ENCODE measurements at regions not wholly inside any gene's neighbourhood (a gene's known extent, or its start where the extent isn't known, plus 50 kb on each side); places are given as distances from the start of the nearest gene placed in this dataset.

GRCh38 chr11:134823970-134824369 lies 411.9 kb upstream of the B3GAT1 start:
- TF ChIP-seq, protein P1, sequence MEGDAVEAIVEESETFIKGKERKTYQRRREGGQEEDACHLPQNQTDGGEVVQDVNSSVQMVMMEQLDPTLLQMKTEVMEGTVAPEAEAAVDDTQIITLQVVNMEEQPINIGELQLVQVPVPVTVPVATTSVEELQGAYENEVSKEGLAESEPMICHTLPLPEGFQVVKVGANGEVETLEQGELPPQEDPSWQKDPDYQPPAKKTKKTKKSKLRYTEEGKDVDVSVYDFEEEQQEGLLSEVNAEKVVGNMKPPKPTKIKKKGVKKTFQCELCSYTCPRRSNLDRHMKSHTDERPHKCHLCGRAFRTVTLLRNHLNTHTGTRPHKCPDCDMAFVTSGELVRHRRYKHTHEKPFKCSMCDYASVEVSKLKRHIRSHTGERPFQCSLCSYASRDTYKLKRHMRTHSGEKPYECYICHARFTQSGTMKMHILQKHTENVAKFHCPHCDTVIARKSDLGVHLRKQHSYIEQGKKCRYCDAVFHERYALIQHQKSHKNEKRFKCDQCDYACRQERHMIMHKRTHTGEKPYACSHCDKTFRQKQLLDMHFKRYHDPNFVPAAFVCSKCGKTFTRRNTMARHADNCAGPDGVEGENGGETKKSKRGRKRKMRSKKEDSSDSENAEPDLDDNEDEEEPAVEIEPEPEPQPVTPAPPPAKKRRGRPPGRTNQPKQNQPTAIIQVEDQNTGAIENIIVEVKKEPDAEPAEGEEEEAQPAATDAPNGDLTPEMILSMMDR (IDR thresholded peaks at IDR 0.05; ENCODE audit: borderline replicate concordance), result no peak

GRCh38 chr11:134822897-134823296 lies 410.9 kb upstream of the B3GAT1 start:
- no peak for DNase-seq
- Histone ChIP-seq H3K9me3 (replicated peaks) (no peaks in the 10 kb centered on the region), H3K4me3 (no peak overlapping the region), H3K27me3 (ENCODE audit: low read depth) (peaks cover 67% of the 10 kb centered on the region), H3K36me3 (no peaks in the 10 kb centered on the region), H3K4me1 (no peaks in the 10 kb centered on the region), H3K27ac (replicated peaks) (no peak overlapping the region)
- intact Hi-C loops (cut with micrococcal nuclease), result no loop called here
- TF ChIP-seq, protein P1 (IDR thresholded peaks at IDR 0.05; ENCODE audit: borderline replicate concordance), result no peak

More at GRCh38 chr11:134823970-134824369, 411.9 kb upstream of the B3GAT1 start:
- no peak for DNase-seq
- H3K36me3 ChIP-seq, result no peaks in the 10 kb centered on the region
- no peak overlapping the region for H3K4me3 ChIP-seq
- peaks cover 2% of the 10 kb centered on the region for H3K9me3 ChIP-seq (replicated peaks)
- H3K27me3 ChIP-seq (ENCODE audit: low read depth), result peaks cover 66% of the 10 kb centered on the region
- no peaks in the 10 kb centered on the region for H3K4me1 ChIP-seq
- no peak overlapping the region for H3K27ac ChIP-seq (replicated peaks)
- intact Hi-C loops (cut with micrococcal nuclease), result no loop called here

- DNase-seq, result no peak
- Histone ChIP-seq H3K4me1 (no peaks in the 10 kb centered on the region), H3K27ac (replicated peaks) (no peak overlapping the region), H3K4me3 (no peak overlapping the region), H3K36me3 (no peaks in the 10 kb centered on the region), H3K9me3 (replicated peaks) (no peaks in the 10 kb centered on the region), H3K27me3 (ENCODE audit: low read depth) (peaks cover 77% of the 10 kb centered on the region)
- TF ChIP-seq, protein P1 (IDR thresholded peaks at IDR 0.05; ENCODE audit: borderline replicate concordance), result no peak
- intact Hi-C loops (cut with micrococcal nuclease), result no loop called here
Observed at GRCh38 chr11:134821422-134821821, 409.4 kb upstream of the B3GAT1 start.

- no peak for DNase-seq
- Histone ChIP-seq H3K4me1 (no peaks in the 10 kb centered on the region), H3K36me3 (no peaks in the 10 kb centered on the region), H3K27ac (replicated peaks) (no peak overlapping the region), H3K9me3 (replicated peaks) (no peaks in the 10 kb centered on the region), H3K27me3 (ENCODE audit: low read depth) (peaks cover 90% of the 10 kb centered on the region), H3K4me3 (no peak overlapping the region)
- TF ChIP-seq, protein P1 (IDR thresholded peaks at IDR 0.05; ENCODE audit: borderline replicate concordance), result peak; percentile 36
- intact Hi-C loops (cut with micrococcal nuclease), result no loop called here
Observed at GRCh38 chr11:134819041-134819440, 407.0 kb upstream of the B3GAT1 start.

- H3K4me1 ChIP-seq, result no peaks in the 10 kb centered on the region
- no peaks in the 10 kb centered on the region for H3K9me3 ChIP-seq (replicated peaks)
- no peak overlapping the region for H3K4me3 ChIP-seq
- TF ChIP-seq, protein P1 (IDR thresholded peaks at IDR 0.05; ENCODE audit: borderline replicate concordance), result no peak
- intact Hi-C loops (cut with micrococcal nuclease), result no loop called here
- H3K27ac ChIP-seq (replicated peaks), result no peak overlapping the region
- no peak for DNase-seq
- no peaks in the 10 kb centered on the region for H3K36me3 ChIP-seq
- H3K27me3 ChIP-seq (ENCODE audit: low read depth), result peaks cover 90% of the 10 kb centered on the region
Observed at GRCh38 chr11:134818516-134818915, 406.5 kb upstream of the B3GAT1 start.

GRCh38 chr11:134815404-134815803 lies 403.4 kb upstream of the B3GAT1 start:
- DNase-seq, result no peak
- H3K27me3 ChIP-seq (ENCODE audit: low read depth), result peaks cover 77% of the 10 kb centered on the region
- H3K4me1 ChIP-seq, result no peaks in the 10 kb centered on the region
- H3K27ac ChIP-seq (replicated peaks), result no peak overlapping the region
- no peaks in the 10 kb centered on the region for H3K36me3 ChIP-seq
- H3K4me3 ChIP-seq, result no peak overlapping the region
- TF ChIP-seq, protein P1 (IDR thresholded peaks at IDR 0.05; ENCODE audit: borderline replicate concordance), result no peak
- intact Hi-C loops (cut with micrococcal nuclease), result no loop called here
- H3K9me3 ChIP-seq (replicated peaks), result no peaks in the 10 kb centered on the region

All from left ventricle myocardium inferior (tissue), 1 donor.